ENCODE measurements at regions not wholly inside any gene's neighbourhood (a gene's known extent, or its start where the extent isn't known, plus 50 kb on each side); places are given as distances from the start of the nearest gene placed in this dataset.
"Not testable (repeated sequence)": the region's sequence is repeated elsewhere in the genome, so short reads cannot be mapped to it uniquely, and the experiment has no call there.

GRCh38 chr6:165836648-165837047 is 173.6 kb upstream of the PDE10A start:
- not testable (repeated sequence) for TF ChIP-seq POLR2AphosphoS5 (IDR thresholded peaks at IDR 0.05; ENCODE audit: low read depth); JUNB (IDR thresholded peaks at IDR 0.05; ENCODE audit: unreplicated experiment); EZH2 (IDR thresholded peaks at IDR 0.05; ENCODE audit: low read depth, unreplicated experiment); CTCF (conservative IDR thresholded peaks at IDR 0.05; ENCODE audit: low read depth in 2 of 2); EZH2phosphoT487 (IDR thresholded peaks at IDR 0.05; ENCODE audit: unreplicated experiment); ETS1 (IDR thresholded peaks at IDR 0.05); CREB1 (CRISPR knock-in tag; IDR thresholded peaks at IDR 0.05; ENCODE audit: low read depth); ZNF331 (CRISPR knock-in tag; IDR thresholded peaks at IDR 0.05; ENCODE audit: low read depth); STAT1 (IDR thresholded peaks at IDR 0.05; ENCODE audit: unreplicated experiment)

Data from GM23338 (cell line).